ENCODE measurements at regions not wholly inside any gene's neighbourhood (a gene's known extent, or its start where the extent isn't known, plus 50 kb on each side); places are given as distances from the start of the nearest gene placed in this dataset.

GRCh38 chr5:116746668-116747067, 172.0 kb upstream of the SEMA6A start:
- Histone ChIP-seq H3K4me2 (no peak overlapping the region), H3K27me3 (ENCODE audit: insufficient read depth, low read depth) (no peaks in the 10 kb centered on the region), H3K9ac (no peak overlapping the region), H4K20me1 (ENCODE audit: insufficient read depth) (no peaks in the 10 kb centered on the region), H3K79me2 (ENCODE audit: insufficient read depth, low read depth) (no peaks in the 10 kb centered on the region), H2AFZ (ENCODE audit: low read depth) (no peak overlapping the region), H3K4me3 (IDR thresholded peaks at IDR 0.05; ENCODE audit: insufficient read depth, low read depth, low read length) (no peak overlapping the region), H3K4me1 (ENCODE audit: low read depth, poor library complexity, severe bottlenecking) (no peaks in the 10 kb centered on the region), H3K27ac (no peak overlapping the region), H3K36me3 (ENCODE audit: insufficient read depth) (no peaks in the 10 kb centered on the region)
- no peak for TF ChIP-seq CTCF (conservative IDR thresholded peaks at IDR 0.05; ENCODE audit: low read depth, low read length)

GRCh38 chr5:116740771-116741170, 166.1 kb upstream of the SEMA6A start:
- H3K4me2 ChIP-seq: no peak overlapping the region

GRCh38 chr5:116739571-116739970, 164.9 kb upstream of the SEMA6A start:
- H3K4me3 ChIP-seq (IDR thresholded peaks at IDR 0.05; ENCODE audit: insufficient read depth, low read depth, low read length): no peak overlapping the region
- H2AFZ ChIP-seq (ENCODE audit: low read depth): no peak overlapping the region
- H3K79me2 ChIP-seq (ENCODE audit: insufficient read depth, low read depth): no peaks in the 10 kb centered on the region
- no peak overlapping the region for H3K27ac ChIP-seq
- no peaks in the 10 kb centered on the region for H3K4me1 ChIP-seq (ENCODE audit: low read depth, poor library complexity, severe bottlenecking)
- no peaks in the 10 kb centered on the region for H4K20me1 ChIP-seq (ENCODE audit: insufficient read depth)
- H3K9ac ChIP-seq: no peak overlapping the region
- H3K27me3 ChIP-seq (ENCODE audit: insufficient read depth, low read depth): no peaks in the 10 kb centered on the region
- no peak for TF ChIP-seq CTCF (conservative IDR thresholded peaks at IDR 0.05; ENCODE audit: low read depth, low read length)
- no peaks in the 10 kb centered on the region for H3K36me3 ChIP-seq (ENCODE audit: insufficient read depth)
- H3K4me2 ChIP-seq: no peak overlapping the region

More at GRCh38 chr5:116740771-116741170, 166.1 kb upstream of the SEMA6A start:
- no peak overlapping the region for H3K27ac ChIP-seq
- no peak overlapping the region for H2AFZ ChIP-seq (ENCODE audit: low read depth)
- no peaks in the 10 kb centered on the region for H3K36me3 ChIP-seq (ENCODE audit: insufficient read depth)
- no peaks in the 10 kb centered on the region for H3K27me3 ChIP-seq (ENCODE audit: insufficient read depth, low read depth)
- TF ChIP-seq CTCF (conservative IDR thresholded peaks at IDR 0.05; ENCODE audit: low read depth, low read length): no peak
- no peaks in the 10 kb centered on the region for H3K4me1 ChIP-seq (ENCODE audit: low read depth, poor library complexity, severe bottlenecking)
- H3K4me3 ChIP-seq (IDR thresholded peaks at IDR 0.05; ENCODE audit: insufficient read depth, low read depth, low read length): no peak overlapping the region
- no peak overlapping the region for H3K9ac ChIP-seq
- no peaks in the 10 kb centered on the region for H4K20me1 ChIP-seq (ENCODE audit: insufficient read depth)
- H3K79me2 ChIP-seq (ENCODE audit: insufficient read depth, low read depth): no peaks in the 10 kb centered on the region

- Histone ChIP-seq H3K4me3 (IDR thresholded peaks at IDR 0.05; ENCODE audit: insufficient read depth, low read depth, low read length) (no peak overlapping the region), H3K27ac (no peak overlapping the region), H3K4me1 (ENCODE audit: low read depth, poor library complexity, severe bottlenecking) (no peaks in the 10 kb centered on the region), H3K79me2 (ENCODE audit: insufficient read depth, low read depth) (no peaks in the 10 kb centered on the region), H2AFZ (ENCODE audit: low read depth) (no peak overlapping the region), H4K20me1 (ENCODE audit: insufficient read depth) (no peaks in the 10 kb centered on the region), H3K36me3 (ENCODE audit: insufficient read depth) (no peaks in the 10 kb centered on the region), H3K4me2 (no peak overlapping the region), H3K27me3 (ENCODE audit: insufficient read depth, low read depth) (no peaks in the 10 kb centered on the region), H3K9ac (no peak overlapping the region)
- TF ChIP-seq CTCF (conservative IDR thresholded peaks at IDR 0.05; ENCODE audit: low read depth, low read length): no peak
Measured at GRCh38 chr5:116738615-116739261, 164.1 kb upstream of the SEMA6A start.

Measured in KMS-11 (cell line).